ENCODE measurements at regions not wholly inside any gene's neighbourhood (a gene's known extent, or its start where the extent isn't known, plus 50 kb on each side); places are given as distances from the start of the nearest gene placed in this dataset.
"Not testable (repeated sequence)": the region's sequence is repeated elsewhere in the genome, so short reads cannot be mapped to it uniquely, and the experiment has no call there.

DNA sequence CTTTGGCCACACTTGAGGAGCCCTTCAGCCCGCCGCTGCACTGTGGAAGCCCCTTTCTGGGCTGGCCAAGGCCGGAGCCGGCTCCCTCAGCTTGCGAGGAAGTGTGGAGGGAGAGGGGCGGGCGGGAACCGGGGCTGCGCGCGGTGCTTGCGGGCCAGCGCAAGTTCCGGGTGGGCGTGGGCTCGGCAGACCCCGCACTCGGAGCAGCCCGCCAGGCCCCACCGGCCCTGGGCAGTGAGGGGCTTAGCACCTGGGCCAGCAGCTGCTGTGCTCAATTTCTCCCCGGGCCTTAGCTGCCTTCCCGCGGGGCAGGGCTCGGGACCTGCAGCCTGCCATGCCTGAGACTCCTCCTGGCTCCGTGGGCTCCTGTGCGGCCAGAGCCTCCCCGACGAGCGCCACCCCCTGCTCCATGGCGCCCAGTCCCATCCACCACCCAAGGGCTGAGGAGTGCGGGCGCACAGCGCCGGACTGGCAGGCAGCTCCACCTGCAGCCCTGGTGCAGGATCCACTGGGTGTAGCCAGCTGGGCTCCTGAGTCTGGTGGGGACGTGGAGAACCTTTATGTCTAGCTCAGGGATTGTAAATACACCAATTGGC is 129.2 kb downstream of the MRPL14 start:
- not testable (repeated sequence) for H2AFZ ChIP-seq (ENCODE audit: insufficient read depth, low read length, poor library complexity); H2BK12ac ChIP-seq (ENCODE audit: low read length); H2AK5ac ChIP-seq (ENCODE audit: low read length); H3K79me1 ChIP-seq (ENCODE audit: low read length); H3K4me3 ChIP-seq (ENCODE audit: low read depth, low read length); H3K4me2 ChIP-seq (ENCODE audit: low read length); H4K8ac ChIP-seq (ENCODE audit: low read depth, low read length); H3K36me3 ChIP-seq (ENCODE audit: control insufficient read depth in 1 of 2, insufficient read depth in 2 of 2, low read length in 2 of 2); H3K79me2 ChIP-seq (ENCODE audit: control insufficient read depth, insufficient read depth, low read length, poor library complexity); H3K9ac ChIP-seq (ENCODE audit: low read length); H2BK120ac ChIP-seq (ENCODE audit: insufficient read depth, low read length, poor library complexity); DNase-seq; H4K91ac ChIP-seq (ENCODE audit: low read depth, low read length); H3K27me3 ChIP-seq (ENCODE audit: insufficient read depth, low read length); H3K18ac ChIP-seq (ENCODE audit: low read length); H3K4ac ChIP-seq (ENCODE audit: low read depth, low read length); H3K27ac ChIP-seq (ENCODE audit: low read depth, low read length); H3K14ac ChIP-seq (ENCODE audit: low read length); H3K23ac ChIP-seq (ENCODE audit: low read length); H3K9me3 ChIP-seq (ENCODE audit: insufficient read depth, low read depth, low read length); H2BK5ac ChIP-seq (ENCODE audit: low read depth, low read length, poor library complexity); H4K12ac ChIP-seq (ENCODE audit: low read depth, low read length)
- H3K4me1 ChIP-seq (ENCODE audit: control insufficient read depth in 1 of 2, insufficient read depth in 2 of 2, low read length in 2 of 2), result peaks cover 5 to 19% of the 10 kb centered on the region in 2 experiments
- no CpG with 5 or more reads among the region's 35 CpGs for WGBS (ENCODE audit: extremely low coverage, insufficient coverage, insufficient read length)

DNA sequence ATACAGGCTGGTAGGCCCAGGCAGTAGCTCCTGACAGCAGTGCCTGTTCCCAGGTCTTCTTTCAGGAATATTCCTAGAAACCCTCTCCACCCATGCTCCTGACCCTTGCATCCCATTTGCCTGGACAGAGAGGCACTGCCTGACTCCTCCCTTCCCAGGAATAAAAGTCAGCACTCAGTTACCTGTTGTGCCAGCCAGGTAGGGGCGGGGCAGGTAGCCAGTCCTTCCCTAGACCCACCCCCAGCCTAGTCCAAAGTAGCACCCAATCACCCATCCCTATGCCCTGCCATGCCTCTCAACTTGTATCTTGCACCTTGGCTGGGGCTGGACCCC is 129.9 kb downstream of the MRPL14 start:
- H4K8ac ChIP-seq (ENCODE audit: low read depth, low read length), result no peak overlapping the region
- H2AK5ac ChIP-seq (ENCODE audit: low read length), result no peak overlapping the region
- H4K91ac ChIP-seq (ENCODE audit: low read depth, low read length), result no peak overlapping the region
- H3K4me3 ChIP-seq (ENCODE audit: low read depth, low read length), result no peak overlapping the region
- no peak overlapping the region for H2AFZ ChIP-seq (ENCODE audit: insufficient read depth, low read length, poor library complexity)
- DNase-seq, result no peak
- no peak overlapping the region for H3K14ac ChIP-seq (ENCODE audit: low read length)
- H3K9ac ChIP-seq (ENCODE audit: low read length), result no peak overlapping the region
- H3K27me3 ChIP-seq (ENCODE audit: insufficient read depth, low read length), result no peaks in the 10 kb centered on the region
- no peak overlapping the region for H4K12ac ChIP-seq (ENCODE audit: low read depth, low read length)
- no peaks in the 10 kb centered on the region for H3K9me3 ChIP-seq (ENCODE audit: insufficient read depth, low read depth, low read length)
- no peak overlapping the region for H3K4me2 ChIP-seq (ENCODE audit: low read length)
- H3K4me1 ChIP-seq (ENCODE audit: control insufficient read depth in 1 of 2, insufficient read depth in 2 of 2, low read length in 2 of 2), result peaks cover 0 to 12% of the 10 kb centered on the region in 2 experiments
- no peak overlapping the region for H3K4ac ChIP-seq (ENCODE audit: low read depth, low read length)
- no peak overlapping the region for H2BK120ac ChIP-seq (ENCODE audit: insufficient read depth, low read length, poor library complexity)
- H3K36me3 ChIP-seq (ENCODE audit: control insufficient read depth in 1 of 2, insufficient read depth in 2 of 2, low read length in 2 of 2), result no peaks in the 10 kb centered on the region
- no peaks in the 10 kb centered on the region for H3K79me1 ChIP-seq (ENCODE audit: low read length)
- H3K27ac ChIP-seq (ENCODE audit: low read depth, low read length), result no peak overlapping the region
- H3K79me2 ChIP-seq (ENCODE audit: control insufficient read depth, insufficient read depth, low read length, poor library complexity), result no peaks in the 10 kb centered on the region
- no peak overlapping the region for H3K23ac ChIP-seq (ENCODE audit: low read length)
- H3K18ac ChIP-seq (ENCODE audit: low read length), result no peak overlapping the region
- no CpG with 5 or more reads among the region's 1 CpG for WGBS (ENCODE audit: extremely low coverage, insufficient coverage, insufficient read length)
- H2BK5ac ChIP-seq (ENCODE audit: low read depth, low read length, poor library complexity), result no peak overlapping the region
- H2BK12ac ChIP-seq (ENCODE audit: low read length), result no peak overlapping the region

DNA sequence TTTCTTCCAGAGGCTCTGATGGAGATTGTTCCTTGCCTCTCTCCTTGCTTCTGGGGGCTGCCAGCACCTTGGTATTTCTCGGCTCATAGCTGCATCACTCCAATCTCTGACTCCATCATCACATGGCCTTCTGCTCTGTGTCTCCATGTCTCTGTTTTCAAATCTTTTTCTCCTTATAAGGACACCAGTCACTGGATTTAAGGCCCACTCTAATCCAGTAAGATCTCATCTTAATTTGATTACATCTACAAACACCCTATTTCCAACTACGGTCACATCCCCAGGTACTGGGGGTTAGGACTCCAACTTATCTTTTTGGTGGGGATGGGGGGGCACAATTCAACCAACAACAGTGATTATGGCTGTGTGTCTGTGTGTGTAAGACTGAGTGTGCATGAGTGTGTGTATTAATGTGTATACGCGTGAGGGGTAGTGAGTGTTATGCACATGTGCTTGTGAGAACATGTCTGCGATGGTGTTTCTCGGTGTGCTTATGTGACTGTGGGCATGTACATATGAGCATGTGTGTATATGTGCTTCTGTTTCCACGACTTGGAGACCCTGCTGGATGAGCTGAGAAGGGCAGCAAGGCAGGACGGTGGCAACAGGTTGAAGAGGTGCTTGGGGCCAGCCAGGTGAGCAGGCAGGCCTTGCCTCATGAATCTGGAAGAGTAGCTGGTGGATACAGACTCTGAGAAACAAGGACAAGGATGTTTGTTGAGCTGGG is 130.5 kb downstream of the MRPL14 start:
- no CpG with 5 or more reads among the region's 8 CpGs for WGBS (ENCODE audit: extremely low coverage, insufficient coverage, insufficient read length)
- H4K12ac ChIP-seq (ENCODE audit: low read depth, low read length), result no peak overlapping the region
- H3K36me3 ChIP-seq (ENCODE audit: control insufficient read depth in 1 of 2, insufficient read depth in 2 of 2, low read length in 2 of 2), result no peaks in the 10 kb centered on the region
- no peaks in the 10 kb centered on the region for H3K79me1 ChIP-seq (ENCODE audit: low read length)
- H3K4me1 ChIP-seq (ENCODE audit: control insufficient read depth in 1 of 2, insufficient read depth in 2 of 2, low read length in 2 of 2), result peaks cover 0 to 10% of the 10 kb centered on the region in 2 experiments
- no peak overlapping the region for H3K27ac ChIP-seq (ENCODE audit: low read depth, low read length)
- no peak overlapping the region for H3K4me3 ChIP-seq (ENCODE audit: low read depth, low read length)
- DNase-seq, result no peak
- no peak overlapping the region for H2AK5ac ChIP-seq (ENCODE audit: low read length)
- no peak overlapping the region for H2BK12ac ChIP-seq (ENCODE audit: low read length)
- no peak overlapping the region for H2AFZ ChIP-seq (ENCODE audit: insufficient read depth, low read length, poor library complexity)
- no peaks in the 10 kb centered on the region for H3K27me3 ChIP-seq (ENCODE audit: insufficient read depth, low read length)
- H4K8ac ChIP-seq (ENCODE audit: low read depth, low read length), result no peak overlapping the region
- no peaks in the 10 kb centered on the region for H3K79me2 ChIP-seq (ENCODE audit: control insufficient read depth, insufficient read depth, low read length, poor library complexity)
- H4K91ac ChIP-seq (ENCODE audit: low read depth, low read length), result no peak overlapping the region
- no peak overlapping the region for H3K14ac ChIP-seq (ENCODE audit: low read length)
- no peak overlapping the region for H2BK5ac ChIP-seq (ENCODE audit: low read depth, low read length, poor library complexity)
- H2BK120ac ChIP-seq (ENCODE audit: insufficient read depth, low read length, poor library complexity), result no peak overlapping the region
- H3K18ac ChIP-seq (ENCODE audit: low read length), result no peak overlapping the region
- no peak overlapping the region for H3K4ac ChIP-seq (ENCODE audit: low read depth, low read length)
- no peak overlapping the region for H3K9ac ChIP-seq (ENCODE audit: low read length)
- H3K9me3 ChIP-seq (ENCODE audit: insufficient read depth, low read depth, low read length), result no peaks in the 10 kb centered on the region
- H3K23ac ChIP-seq (ENCODE audit: low read length), result no peak overlapping the region
- H3K4me2 ChIP-seq (ENCODE audit: low read length), result no peak overlapping the region

DNA sequence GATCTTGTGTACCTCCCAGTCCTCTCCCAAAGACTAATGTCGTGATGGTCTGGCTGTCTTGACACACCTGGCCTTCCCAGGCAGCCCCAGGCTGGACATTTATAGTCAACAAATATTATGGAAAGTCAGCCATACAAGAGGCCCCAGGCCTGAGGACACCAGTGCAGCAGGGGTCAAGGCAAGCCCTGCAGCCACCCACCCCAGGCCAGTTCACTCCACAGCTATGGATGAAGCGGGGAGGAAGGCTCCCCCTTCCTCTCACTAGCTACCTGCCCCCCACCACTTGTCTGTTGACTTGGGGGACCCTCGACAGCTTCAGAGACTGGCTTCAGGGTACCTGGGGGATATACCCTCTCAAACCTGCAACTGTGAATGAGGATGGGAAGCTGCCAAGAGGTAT is 132.1 kb downstream of the MRPL14 start:
- peaks cover 0 to 8% of the 10 kb centered on the region in 2 experiments for H3K4me1 ChIP-seq (ENCODE audit: control insufficient read depth in 1 of 2, insufficient read depth in 2 of 2, low read length in 2 of 2)
- no peak overlapping the region for H4K91ac ChIP-seq (ENCODE audit: low read depth, low read length)
- H3K14ac ChIP-seq (ENCODE audit: low read length), result no peak overlapping the region
- no peaks in the 10 kb centered on the region for H3K79me2 ChIP-seq (ENCODE audit: control insufficient read depth, insufficient read depth, low read length, poor library complexity)
- no peak overlapping the region for H3K27ac ChIP-seq (ENCODE audit: low read depth, low read length)
- H3K4ac ChIP-seq (ENCODE audit: low read depth, low read length), result no peak overlapping the region
- no peak for DNase-seq
- H4K8ac ChIP-seq (ENCODE audit: low read depth, low read length), result no peak overlapping the region
- H3K79me1 ChIP-seq (ENCODE audit: low read length), result no peaks in the 10 kb centered on the region
- no peaks in the 10 kb centered on the region for H3K9me3 ChIP-seq (ENCODE audit: insufficient read depth, low read depth, low read length)
- no peak overlapping the region for H3K4me3 ChIP-seq (ENCODE audit: low read depth, low read length)
- no peak overlapping the region for H3K23ac ChIP-seq (ENCODE audit: low read length)
- H3K36me3 ChIP-seq (ENCODE audit: control insufficient read depth in 1 of 2, insufficient read depth in 2 of 2, low read length in 2 of 2), result no peaks in the 10 kb centered on the region
- no peak overlapping the region for H2BK5ac ChIP-seq (ENCODE audit: low read depth, low read length, poor library complexity)
- no peaks in the 10 kb centered on the region for H3K27me3 ChIP-seq (ENCODE audit: insufficient read depth, low read length)
- no peak overlapping the region for H2BK12ac ChIP-seq (ENCODE audit: low read length)
- H4K12ac ChIP-seq (ENCODE audit: low read depth, low read length), result no peak overlapping the region
- WGBS (ENCODE audit: extremely low coverage, insufficient coverage, insufficient read length), result no CpG with 5 or more reads among the region's 3 CpGs
- H2BK120ac ChIP-seq (ENCODE audit: insufficient read depth, low read length, poor library complexity), result no peak overlapping the region
- no peak overlapping the region for H2AFZ ChIP-seq (ENCODE audit: insufficient read depth, low read length, poor library complexity)
- no peak overlapping the region for H3K4me2 ChIP-seq (ENCODE audit: low read length)
- H2AK5ac ChIP-seq (ENCODE audit: low read length), result no peak overlapping the region
- no peak overlapping the region for H3K9ac ChIP-seq (ENCODE audit: low read length)
- no peak overlapping the region for H3K18ac ChIP-seq (ENCODE audit: low read length)

Data from trophoblast cell (in vitro differentiated cells and primary cell).